Suprapubic skin (tissue), 3 donors: ENCODE measurements at regions not wholly inside any gene's neighbourhood (a gene's known extent, or its start where the extent isn't known, plus 50 kb on each side); places are given as distances from the start of the nearest gene placed in this dataset.

Experiments used
- CTCF ChIP-seq, 2 donors: fragments of 200-600 bp in 1 of 2; fragments of 450-650 bp in 1 of 2; sonication (generic) in 1 of 2; IDR thresholded peaks; one replicate each; pipeline ENCODE4 v1.5.1; 2016 to 2019; ENCODE audit warnings: antibody characterized with exemption in 2 of 2, mild to moderate bottlenecking in 1 of 2, moderate library complexity in 1 of 2
- POLR2AphosphoS5 ChIP-seq, 3 donors: sonication (generic); formaldehyde crosslinking; IDR thresholded peaks; one replicate each; pipeline ENCODE4 v1.6.1; 2017; ENCODE audit warnings: antibody characterized with exemption in 3 of 3

GRCh38 chr2:235347691-235348090 lies 146.2 kb upstream of the AGAP1 start:
- TF ChIP-seq CTCF (IDR thresholded peaks at IDR 0.05) (no peak), POLR2AphosphoS5 (IDR thresholded peaks at IDR 0.05) (no peak)
